ENCODE measurements at regions not wholly inside any gene's neighbourhood (a gene's known extent, or its start where the extent isn't known, plus 50 kb on each side); places are given as distances from the start of the nearest gene placed in this dataset.

DNA sequence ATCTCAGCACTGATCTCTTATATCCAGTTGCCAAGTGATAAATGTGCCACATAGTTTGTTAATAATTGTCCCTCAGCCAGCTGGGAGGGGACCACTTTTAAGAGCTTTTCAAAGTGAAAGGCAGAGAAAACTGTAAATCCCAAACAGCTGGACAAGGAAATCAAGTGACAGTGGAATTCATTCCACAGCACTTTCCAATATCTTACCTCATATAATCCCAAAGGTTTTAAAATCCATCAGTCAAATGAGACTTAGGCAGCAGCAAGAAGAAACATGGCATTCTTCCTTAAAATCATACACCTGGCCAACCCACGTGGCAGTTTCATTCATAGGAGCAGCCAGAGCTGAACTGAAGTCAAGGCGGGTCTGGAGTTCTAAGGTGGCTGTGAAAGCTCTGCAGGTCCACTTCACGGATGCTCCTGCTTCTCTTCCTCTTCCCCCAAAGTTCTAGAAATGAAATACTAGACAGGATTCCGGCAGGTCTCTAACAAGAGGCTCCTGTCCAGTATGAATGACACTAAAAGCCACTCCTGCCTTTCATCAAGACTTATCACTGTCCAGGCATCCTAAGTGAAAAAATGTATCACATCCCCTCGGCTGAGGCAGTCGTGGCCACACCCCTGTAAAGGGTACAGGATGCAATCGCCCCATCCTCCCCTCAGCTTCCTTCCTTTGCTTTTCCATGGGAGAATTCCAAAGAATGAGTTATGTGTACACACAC lies 190.4 kb upstream of the STK17B start:
- DNase-seq (ENCODE audit: low spot score): no peak

DNA sequence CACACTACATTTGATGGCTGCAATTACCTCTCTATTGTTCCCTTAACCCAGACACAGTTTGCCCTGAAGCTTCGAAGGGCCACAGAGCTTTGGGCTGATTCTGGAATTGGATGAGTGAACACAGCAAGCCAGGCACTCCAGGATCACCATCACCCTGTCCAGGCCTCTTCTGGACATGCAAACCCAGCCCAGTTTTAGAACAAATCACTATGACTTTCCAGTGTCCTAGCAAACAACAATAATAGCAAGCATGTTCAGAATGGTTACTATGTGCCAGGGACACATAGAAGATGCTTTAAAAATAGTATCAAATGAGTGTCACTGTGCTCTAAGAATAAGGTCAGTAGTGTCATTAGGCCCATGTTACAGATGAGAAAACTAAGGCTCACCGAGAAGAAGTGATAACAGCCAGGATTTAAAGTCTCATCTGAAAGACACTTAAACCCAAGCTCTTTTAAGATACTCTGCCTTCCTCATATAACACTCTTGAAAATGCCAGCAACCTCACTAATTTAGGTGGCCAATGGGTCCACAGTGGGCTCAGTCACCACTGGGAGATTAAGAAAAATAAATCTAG lies 191.7 kb upstream of the STK17B start:
- no peak for DNase-seq (ENCODE audit: low spot score)

DNA sequence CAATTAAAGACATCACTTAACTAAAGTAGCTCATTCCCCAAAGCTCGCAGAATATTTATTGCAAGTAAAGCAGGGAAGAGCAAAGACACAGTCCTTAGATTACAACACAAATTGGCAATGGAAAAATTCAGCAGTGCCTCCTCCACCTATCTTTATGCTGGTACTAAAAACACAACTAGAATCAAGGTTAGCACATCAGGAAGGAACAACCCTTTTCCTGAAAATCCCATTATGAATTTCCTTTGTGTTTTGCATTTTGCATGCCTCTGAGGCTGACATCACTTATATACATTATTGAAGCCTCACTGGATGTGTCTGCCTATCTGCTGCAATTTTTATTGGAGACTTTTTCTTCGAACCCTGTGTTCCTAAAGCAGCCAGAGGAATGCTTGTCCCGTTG lies 193.8 kb upstream of the STK17B start:
- no peak for DNase-seq (ENCODE audit: low spot score)

DNA sequence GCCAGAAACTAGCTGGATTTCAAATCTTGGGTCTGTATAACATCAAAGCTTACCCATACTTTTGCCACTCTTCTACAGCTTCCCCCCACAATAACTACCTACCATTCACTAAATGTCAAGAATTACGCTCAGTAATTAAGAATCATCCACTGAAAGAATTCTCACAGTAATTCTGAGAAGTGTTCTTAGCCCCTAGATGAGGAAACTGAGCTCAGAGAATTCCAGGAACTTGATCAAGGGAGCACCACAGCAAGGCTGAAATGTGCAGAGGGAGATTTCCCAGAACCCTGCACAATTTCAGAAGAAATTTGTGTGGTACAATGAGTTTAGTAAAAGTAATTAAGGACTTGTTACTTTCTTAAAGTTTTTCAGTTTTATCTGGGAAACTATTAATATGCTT lies 194.5 kb upstream of the STK17B start:
- no peak for DNase-seq (ENCODE audit: low spot score)

DNA sequence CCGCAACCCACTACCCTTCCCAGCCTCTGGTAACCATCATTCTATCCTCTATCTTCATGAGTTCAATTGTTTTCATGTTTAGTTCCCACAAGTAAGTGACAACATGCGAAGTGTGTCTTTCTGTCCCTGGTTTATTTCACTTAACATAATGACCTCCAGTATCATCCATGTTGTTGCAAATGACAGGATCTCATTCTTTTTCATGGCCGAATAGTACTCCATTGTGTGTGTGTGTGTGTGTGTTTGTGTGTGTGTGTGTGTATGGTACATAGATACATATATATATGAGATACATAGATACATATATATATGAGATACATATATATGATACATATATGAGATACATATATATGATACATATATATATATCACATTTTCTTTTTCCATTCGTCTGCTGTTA lies 196.3 kb upstream of the STK17B start:
- no peak for DNase-seq (ENCODE audit: low spot score)

DNA sequence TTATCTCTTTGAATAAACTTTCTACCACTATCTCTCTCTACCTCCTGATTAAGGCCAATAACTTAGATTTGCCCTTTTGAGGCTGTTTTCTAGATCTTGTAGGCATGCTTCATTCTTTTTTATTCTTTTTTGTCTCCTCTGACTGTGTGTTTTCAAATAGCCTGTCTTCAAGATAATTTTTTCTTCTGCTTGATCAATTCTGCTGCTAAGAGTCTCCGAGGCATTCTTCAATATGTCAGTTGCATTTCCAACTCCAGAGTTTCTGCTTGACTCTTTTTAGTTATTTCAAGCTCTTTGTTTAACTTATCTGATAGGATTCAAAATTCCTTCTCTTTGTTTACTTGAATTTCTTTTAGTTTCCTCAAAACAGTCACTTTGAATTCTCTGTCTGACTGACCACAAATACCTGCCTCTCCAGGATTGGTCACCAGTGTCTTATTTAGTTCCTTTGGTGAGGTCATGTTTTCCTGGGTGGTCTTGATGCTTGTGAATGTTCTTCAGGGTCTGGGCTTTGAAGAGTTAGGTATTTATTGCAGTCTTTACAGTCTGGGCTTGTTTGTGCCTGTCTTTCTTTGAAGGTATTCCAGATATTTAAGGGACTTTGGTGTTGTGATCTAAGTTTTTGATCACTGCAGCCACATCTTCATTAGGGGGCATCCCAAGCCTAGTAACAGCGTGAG lies 197.3 kb upstream of the STK17B start:
- no peak for DNase-seq (ENCODE audit: low spot score)

DNA sequence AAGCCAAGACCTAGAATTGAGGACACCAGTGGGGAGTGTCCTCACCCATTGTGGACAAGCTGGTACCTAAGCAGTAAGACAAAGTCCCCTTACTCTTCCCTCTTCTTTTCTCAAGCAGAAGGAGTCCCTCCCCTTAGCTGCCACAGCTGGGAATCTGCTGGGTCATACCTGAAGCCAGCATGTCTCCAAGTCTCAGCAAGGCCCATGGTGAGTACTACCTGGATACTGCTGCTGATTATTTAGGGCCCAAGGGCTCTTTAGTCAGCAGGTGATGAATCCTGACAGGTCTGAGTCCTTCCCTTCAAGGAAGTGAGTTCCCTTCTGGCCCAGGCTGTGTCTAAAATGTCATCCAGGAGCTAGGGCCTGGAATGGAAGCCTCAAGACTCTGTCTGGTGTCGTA lies 198.6 kb upstream of the STK17B start:
- DNase-seq (ENCODE audit: low spot score): no peak

DNA sequence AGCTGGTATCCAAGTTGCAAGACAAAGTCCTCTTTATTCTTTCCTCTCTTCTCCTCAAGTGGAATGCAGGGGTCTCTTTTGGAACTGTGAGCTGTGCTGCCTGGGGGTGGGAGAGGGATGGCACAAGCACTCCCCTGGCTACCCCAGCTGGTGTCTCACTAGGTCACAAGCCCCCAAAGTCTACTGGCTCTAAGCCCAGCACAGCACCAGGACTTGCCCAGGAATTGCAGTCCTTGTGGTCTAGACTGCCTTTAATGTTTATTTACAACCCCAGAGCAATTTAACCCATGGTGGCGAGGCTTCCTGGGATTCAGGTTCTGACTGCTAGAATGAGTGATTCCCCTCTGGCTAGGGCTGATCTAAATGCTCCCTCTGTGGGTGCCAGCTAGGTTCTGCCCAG lies 199.0 kb upstream of the STK17B start:
- no peak for DNase-seq (ENCODE audit: low spot score)

DNA sequence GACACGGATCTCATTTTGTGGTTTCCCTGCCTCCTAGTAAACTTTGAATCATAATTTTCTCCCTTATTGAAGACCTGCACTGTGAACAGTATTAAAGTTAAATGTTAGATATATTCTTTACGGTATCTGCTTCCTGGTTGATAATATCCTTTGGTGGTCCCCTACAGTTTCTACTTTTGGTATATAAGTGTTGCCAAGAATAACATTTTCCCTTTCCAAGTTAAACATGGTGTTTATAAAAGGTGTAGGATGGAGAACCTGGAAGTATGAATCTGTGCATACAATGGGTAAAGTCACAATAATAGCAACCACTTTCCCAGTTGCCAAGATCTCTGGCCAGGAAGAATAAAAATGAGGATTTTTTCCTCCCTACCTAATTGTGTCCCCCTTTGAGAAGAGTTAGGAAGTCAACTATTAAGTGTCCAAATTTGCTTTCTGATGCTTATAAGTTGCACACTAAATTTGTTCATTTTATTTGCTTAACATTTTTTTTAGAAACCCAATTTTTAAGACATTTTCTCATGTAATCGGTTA lies 201.0 kb upstream of the STK17B start:
- DNase-seq (ENCODE audit: low spot score): no peak

DNA sequence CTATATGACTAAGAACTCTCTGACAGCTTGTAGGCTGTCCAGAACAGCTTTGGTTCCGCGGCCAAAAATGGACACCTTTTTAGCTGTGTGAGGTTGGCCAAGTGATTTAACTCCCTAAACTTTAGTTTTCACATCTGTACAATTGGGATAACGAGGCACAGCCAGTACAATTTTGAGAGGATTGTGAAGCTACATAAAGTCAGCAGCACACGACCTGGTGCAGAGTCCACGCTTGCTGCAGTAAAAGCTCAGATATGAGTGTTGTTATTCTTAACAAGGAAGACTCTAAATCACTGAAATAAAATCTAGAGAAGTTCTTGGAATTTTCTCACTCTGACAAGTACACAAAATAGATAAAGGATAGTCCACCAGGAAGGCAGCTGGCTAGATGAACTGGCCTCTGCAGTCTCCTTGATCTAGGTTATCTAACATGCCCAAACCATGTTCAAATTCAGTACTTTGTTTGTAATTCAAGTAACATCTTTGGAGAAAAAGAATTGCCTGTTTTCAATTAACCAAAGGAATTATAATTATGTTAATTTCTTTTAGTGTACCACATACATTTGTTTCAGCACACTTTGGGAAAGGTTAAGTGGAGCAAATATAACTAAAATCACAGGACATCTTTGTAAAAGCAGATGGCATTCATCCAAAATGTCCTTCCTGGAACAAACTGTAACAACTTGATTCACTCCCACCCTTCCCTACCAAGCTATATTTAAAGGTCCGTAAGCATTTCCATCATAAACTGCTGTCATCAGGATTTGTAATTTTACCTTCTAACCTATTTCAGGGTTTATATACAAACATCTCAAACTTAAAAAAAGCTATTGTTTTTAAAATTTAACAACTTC lies 201.7 kb upstream of the STK17B start:
- DNase-seq (ENCODE audit: low spot score): no peak

DNA sequence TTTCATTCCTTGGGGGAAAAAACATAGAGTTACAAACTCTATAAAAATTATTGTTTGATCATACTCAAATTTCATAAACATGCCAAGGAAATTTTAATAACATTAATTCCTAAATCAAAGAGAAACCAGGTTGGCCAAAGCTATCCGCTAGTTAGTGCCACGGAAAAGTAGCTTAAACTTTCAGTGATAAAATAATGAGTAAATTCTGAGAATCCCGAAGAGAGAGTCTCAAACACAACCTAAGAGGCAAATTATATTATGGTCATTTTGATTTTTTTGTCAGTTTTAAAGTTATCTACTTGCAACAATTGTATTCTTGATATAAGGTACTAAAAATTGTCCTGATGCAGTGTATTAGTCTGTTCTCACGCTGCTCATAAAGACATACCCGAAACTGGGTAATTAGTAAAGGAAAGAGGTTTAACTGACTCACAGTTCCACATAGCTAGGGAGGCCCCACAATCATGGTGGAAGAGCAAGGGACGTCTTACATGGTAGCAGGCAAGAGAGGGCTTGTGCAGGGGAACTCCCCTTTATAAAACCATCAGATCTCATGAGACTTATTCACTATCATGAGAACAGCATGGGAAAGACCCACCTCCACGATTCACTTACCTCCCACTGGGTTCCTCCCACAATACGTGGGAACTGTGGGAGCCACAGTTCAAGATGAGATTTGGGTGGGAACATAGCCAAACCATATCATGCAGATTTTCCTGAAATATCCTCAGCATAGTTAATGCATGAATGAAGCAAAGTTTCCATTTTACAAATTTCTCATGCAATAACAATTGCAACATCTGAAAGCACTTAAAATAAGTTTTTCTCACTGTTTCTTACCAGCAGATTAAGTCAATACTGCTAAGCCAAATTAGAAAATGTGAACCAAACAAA lies 205.9 kb upstream of the STK17B start:
- no peak for DNase-seq (ENCODE audit: low spot score)

DNA sequence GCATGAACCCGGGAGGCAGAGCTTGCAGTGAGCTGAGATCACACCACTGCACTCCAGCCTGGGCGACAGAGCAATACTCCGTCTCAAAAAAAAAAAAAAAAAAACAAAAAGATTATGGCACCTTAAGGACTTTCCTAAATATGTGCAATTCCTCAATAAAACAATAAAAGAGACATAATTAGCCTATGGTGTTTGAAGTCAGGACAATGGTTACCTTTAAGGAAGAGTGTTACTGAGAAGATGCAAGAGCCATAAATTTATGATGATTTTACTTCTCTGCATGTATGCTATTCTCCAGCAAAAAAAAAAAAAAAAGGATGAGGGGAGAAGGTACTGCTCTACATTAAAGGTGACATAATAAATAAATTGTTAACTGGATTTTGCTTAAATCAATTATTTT lies 208.2 kb upstream of the STK17B start:
- no peak for DNase-seq (ENCODE audit: low spot score)

DNA sequence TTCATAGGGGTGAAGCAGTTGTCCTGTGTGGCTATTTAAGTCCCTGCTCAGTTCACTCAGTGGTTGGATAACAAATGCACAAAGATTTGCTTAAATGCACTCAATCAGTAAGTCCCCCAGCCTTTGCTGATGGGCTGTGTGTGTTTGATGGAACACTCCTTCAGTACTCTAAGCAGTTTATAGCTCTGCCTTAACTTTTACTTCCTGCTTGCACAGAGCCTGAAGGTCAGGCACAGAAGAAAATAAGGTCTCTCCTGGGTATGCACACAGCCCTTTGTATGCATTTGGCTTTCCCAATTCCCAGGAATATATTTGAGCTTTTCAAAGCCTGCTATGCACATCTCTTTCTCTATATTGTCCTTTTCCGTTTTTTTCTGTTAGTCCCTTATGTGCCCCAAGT lies 208.7 kb upstream of the STK17B start:
- no peak for DNase-seq (ENCODE audit: low spot score)

DNA sequence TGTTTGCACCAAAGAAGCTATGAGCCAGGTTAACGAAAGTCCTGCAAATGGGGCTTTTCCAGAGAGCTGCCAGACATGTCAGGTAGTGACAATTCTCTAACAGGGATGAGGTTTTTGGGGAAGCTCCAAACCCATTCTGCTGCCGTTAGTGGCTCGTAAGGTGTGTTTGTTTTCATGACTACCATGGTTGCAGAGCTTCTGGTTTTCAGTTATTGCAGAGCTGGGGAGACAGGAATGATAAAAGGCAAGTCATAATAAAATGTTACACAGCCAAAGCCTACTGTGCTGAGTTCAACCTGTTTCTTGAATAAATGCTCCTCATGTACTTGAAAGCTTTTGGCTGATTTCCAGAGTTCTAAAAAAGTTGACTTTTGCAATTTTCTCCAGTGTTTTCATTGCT lies 209.2 kb upstream of the STK17B start:
- no peak for DNase-seq (ENCODE audit: low spot score)

DNA sequence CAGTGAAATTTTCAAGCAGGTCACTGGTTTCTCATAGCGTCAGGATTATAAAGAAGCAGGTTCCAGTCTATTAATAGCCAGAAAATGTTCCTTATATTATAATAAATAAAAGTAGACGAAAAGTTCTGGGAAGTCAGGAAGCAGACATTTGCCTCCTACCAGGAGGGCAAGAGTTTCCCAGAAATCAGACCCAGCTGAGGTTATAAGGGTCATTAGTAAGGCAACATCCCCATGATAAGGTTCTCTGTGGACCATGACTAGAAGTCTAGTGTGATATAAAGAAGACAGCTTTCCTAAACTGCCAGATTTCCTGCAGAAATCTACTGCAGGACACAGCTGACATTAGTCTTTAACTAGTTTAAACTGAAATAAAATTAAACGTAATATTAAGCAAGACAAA lies 210.1 kb upstream of the STK17B start:
- no peak for DNase-seq (ENCODE audit: low spot score)

DNA sequence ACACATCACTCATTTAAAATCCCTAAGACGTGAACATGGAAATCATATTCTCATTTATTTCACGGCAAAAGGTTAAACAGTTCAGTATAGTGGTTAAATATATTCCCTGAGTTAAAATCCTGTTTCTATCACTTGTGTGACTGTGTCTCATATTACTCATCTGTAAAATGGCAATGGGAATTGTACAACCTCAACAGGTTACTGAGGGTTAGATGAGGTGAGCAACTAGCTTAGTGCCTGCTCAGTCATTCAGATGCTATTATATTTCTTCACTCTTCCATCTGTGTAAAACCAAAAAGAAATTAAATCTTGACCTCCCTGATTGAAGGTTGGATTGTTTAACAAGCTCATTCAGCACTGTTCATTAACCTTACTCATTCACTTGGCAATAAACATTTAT lies 212.4 kb upstream of the STK17B start:
- DNase-seq (ENCODE audit: low spot score): no peak

DNA sequence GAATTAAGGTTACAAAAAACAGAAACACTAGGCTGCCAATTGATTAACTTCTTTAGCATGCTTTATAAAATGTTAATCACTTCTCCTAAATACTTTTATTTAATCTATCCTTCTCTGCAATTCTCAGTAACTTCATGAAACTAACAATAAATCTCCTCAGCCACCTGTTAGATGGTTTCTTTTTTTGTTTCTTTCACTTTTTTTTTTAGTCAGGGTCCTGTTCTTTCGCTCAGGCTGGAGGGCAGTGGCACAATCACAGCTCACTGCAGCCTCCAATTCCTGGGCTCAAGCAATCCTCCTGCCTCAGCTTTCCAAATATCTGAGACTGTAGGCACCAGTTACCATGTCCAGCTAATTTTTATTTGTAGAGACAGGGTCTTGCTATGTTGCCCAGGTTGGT lies 213.4 kb upstream of the STK17B start:
- no peak for DNase-seq (ENCODE audit: low spot score)

DNA sequence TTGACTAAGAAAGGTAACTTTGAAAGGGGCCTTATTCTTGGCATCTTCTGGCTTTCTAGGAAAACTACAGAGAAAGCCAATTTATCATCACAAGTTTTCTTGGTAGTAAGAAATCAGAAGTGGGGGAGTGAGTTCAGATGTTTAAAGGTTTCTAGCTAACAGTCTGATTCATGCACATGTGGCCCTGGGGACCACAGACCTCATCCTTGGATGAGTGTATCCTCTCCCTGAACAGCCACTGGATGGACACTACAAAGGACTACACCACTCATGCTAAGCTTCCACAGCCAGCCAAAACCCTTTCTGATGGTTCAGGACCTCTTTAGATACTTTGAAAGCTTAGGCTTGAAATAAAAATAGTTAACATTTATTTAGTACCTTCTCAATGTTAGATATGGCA lies 218.3 kb upstream of the STK17B start:
- DNase-seq (ENCODE audit: low spot score): no peak

DNA sequence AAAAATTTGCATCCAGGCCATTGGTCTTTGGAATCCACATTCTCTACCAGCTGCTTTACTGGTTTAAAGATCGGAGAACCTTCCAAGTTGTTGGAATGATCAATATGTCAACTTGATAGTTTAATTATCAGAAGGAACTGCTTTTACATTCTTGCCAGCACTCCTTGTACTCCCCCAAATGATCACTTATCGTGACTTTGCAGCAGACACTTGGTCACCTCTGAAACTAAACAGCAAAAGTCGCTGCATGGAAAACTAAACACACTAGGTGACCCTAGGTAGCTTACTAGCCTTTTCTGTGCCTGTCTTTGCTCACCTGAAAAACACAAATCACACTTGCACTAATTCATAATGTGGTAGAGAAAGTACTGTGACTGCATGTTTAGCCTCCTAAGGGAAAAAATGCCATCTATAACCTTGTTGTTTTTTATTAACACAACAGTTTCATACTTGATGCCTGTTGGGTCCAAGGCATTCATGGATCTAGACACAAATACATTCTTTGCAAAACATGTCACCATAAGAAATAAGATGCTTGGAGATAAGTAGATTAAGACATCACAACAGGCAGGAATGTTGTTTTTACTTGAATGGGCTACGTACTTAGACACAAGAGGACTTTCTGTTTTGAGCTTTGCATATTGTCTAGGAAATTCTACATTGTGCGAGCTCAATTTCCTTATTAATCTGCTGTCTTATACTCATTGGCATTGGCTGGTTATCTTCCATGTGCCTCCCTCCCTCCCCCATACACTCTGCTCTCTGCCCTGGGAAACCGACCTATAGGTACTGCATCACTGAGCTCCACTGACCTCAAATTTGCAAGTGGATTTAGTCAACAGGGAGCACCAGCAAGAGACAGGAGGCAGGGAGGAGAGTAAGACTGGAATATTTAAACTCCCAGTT lies 219.1 kb upstream of the STK17B start:
- DNase-seq (ENCODE audit: low spot score): no peak

DNA sequence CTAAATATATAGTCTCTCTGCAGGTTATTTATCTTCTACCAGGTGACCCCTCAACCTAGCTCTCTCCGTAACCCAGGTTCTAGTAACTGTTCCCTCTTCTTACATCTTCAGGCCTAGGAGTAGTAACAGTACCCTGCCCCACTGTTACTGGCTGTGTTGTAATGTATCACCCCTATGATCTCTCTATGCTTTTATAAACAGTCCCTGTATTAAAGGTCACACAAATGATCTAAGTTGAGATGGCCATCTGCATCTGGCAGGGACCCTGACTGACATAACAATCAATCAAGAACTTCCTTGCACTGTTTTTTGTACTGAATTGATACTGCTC lies 219.7 kb upstream of the STK17B start:
- no peak for DNase-seq (ENCODE audit: low spot score)

DNA sequence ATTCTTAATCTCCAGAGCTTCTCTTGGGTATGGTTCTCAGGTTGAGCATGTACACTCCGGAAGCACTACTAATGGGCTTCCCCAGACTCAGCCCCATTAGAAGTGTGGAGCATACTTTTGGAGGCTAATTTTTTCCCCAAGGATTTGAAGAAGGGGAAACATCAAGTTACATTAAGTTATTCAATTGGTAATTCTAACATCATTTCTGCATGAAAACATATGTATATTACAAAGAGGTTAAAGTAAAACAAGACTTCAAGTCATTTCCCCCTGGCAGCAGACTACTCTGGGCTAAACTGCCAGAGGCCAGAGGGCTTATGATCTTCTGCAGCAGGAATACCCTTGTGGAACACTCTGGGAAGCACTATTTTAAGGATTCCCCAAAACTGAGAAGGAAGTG lies 227.7 kb upstream of the STK17B start:
- no peak for DNase-seq (ENCODE audit: low spot score)
